Ovary (tissue), 3 donors: ENCODE measurements at regions not wholly inside any gene's neighbourhood (a gene's known extent, or its start where the extent isn't known, plus 50 kb on each side); places are given as distances from the start of the nearest gene placed in this dataset.

Experiments used
- CTCF ChIP-seq, 3 donors: fragments of 450-650 bp in 2 of 3; fragments of 200-600 bp in 1 of 3; IDR thresholded peaks; one replicate each; pipeline versions ENCODE4 v1.5.1 to v1.8.0; 2016 to 2022; ENCODE audit warnings: antibody characterized with exemption in 3 of 3, mild to moderate bottlenecking in 1 of 3
- EP300 ChIP-seq: sonication (generic); formaldehyde crosslinking; IDR thresholded peaks from one replicate; pipeline ENCODE4 v1.6.1; 2017; ENCODE audit warnings: antibody characterized with exemption
- POLR2A ChIP-seq: fragments of 450-650 bp; IDR thresholded peaks from one replicate; pipeline ENCODE4 v1.6.1; 2017; ENCODE audit warnings: antibody characterized with exemption, mild to moderate bottlenecking, moderate library complexity
- donor health status: DM: no; HTN: no; CAD: no.

GRCh38 chr5:74969726-74970125 is 82.6 kb downstream of the GCNT4 start:
- TF ChIP-seq EP300 = no peak
- TF ChIP-seq CTCF (IDR thresholded peaks at IDR 0.05) = no peak
- TF ChIP-seq POLR2A = no peak
